Transverse colon (tissue), 4 donors: ENCODE measurements at regions not wholly inside any gene's neighbourhood (a gene's known extent, or its start where the extent isn't known, plus 50 kb on each side); places are given as distances from the start of the nearest gene placed in this dataset.
"Not testable (repeated sequence)": the region's sequence is repeated elsewhere in the genome, so short reads cannot be mapped to it uniquely, and the experiment has no call there.

Experiments
- DNase-seq: peaks from one replicate; pipeline ENCODE4 v3.0.0-alpha.2; 2019
- H3K27ac ChIP-seq, 4 donors: fragments of 200-600 bp; sonication (generic); 2 replicates each; pipeline ENCODE4 v1.5.1; 2016 to 2018; ENCODE audit warnings: inconsistent platforms in 4 of 4
- H3K27me3 ChIP-seq: fragments of 200-600 bp; sonication (generic); 2 replicates; pipeline ENCODE4 v1.5.1; 2017; ENCODE audit warnings: inconsistent platforms
- H3K36me3 ChIP-seq, 4 donors: fragments of 200-600 bp; sonication (generic); 2 replicates each; pipeline ENCODE4 v1.5.1; 2017 to 2019; ENCODE audit warnings: inconsistent platforms in 4 of 4
- H3K4me1 ChIP-seq, 4 donors: fragments of 200-600 bp; sonication (generic); 2 replicates each; pipeline ENCODE4 v1.5.1; 2017 to 2020; ENCODE audit warnings: inconsistent platforms in 4 of 4
- H3K4me3 ChIP-seq, 4 donors: fragments of 200-600 bp; sonication (generic); 1 replicate in 1 of 4; 2 replicates in 3 of 4; pipeline versions ENCODE4 v1.5.1 to v1.6.1; 2017 to 2019; ENCODE audit warnings: inconsistent platforms in 4 of 4
- H3K9me3 ChIP-seq, 2 donors: fragments of 200-600 bp; sonication (generic); 2 replicates each; pipeline ENCODE4 v1.5.1; 2017 to 2019; ENCODE audit warnings: inconsistent platforms in 2 of 2
- EP300 ChIP-seq: sonication (generic); formaldehyde crosslinking; IDR thresholded peaks from one replicate; pipeline ENCODE4 v1.6.1; 2017; ENCODE audit warnings: antibody characterized with exemption, low read depth
- POLR2A ChIP-seq: fragments of 450-650 bp; IDR thresholded peaks from one replicate; pipeline ENCODE4 v1.6.1; 2016; ENCODE audit warnings: antibody characterized with exemption, mild to moderate bottlenecking, moderate library complexity
- POLR2AphosphoS5 ChIP-seq, 3 donors: sonication (generic); formaldehyde crosslinking; IDR thresholded peaks; one replicate each; pipeline ENCODE4 v1.6.1; 2016; ENCODE audit warnings: antibody characterized with exemption in 3 of 3
- WGBS, 2 donors: methylation state at CpG; one replicate each; pipeline ENCODE4 v1.1.5; 2018; ENCODE audit warnings: low coverage in 1 of 2; 5-methylcytosine and 5-hydroxymethylcytosine counted together
- in situ Hi-C, 4 donors: fragments of 200-750 bp; cut with MboI; loops; one replicate each; pipeline versions ENCODE4 v1.15.0 to v1.15.1; 2017; ENCODE audit warnings: low sequenced_read_pairs in 3 of 4, low pct_ligation_motif_present in 1 of 4, low pct_unique_long_range_greater_than_20kb in 1 of 4
- intact Hi-C: fragments of 100-400 bp; cut with DNase I; formaldehyde crosslinking; loops from one replicate; pipeline ENCODE4 v1.15.1; 2023; ENCODE audit warnings: low total_unique reads
- TF ChIP-seq, protein P1 (sequence below), 5 experiments: fragments of 200-600 bp in 3 of 5; fragments of 450-650 bp in 2 of 5; sonication (generic) in 3 of 5; IDR thresholded peaks; 1 replicate in 2 of 5; 2 replicates in 3 of 5; pipeline ENCODE4 v1.5.1; 2016 to 2017; ENCODE audit warnings: antibody characterized with exemption in 5 of 5, inconsistent platforms in 3 of 5, mild to moderate bottlenecking in 2 of 5, moderate library complexity in 1 of 5

DNA sequence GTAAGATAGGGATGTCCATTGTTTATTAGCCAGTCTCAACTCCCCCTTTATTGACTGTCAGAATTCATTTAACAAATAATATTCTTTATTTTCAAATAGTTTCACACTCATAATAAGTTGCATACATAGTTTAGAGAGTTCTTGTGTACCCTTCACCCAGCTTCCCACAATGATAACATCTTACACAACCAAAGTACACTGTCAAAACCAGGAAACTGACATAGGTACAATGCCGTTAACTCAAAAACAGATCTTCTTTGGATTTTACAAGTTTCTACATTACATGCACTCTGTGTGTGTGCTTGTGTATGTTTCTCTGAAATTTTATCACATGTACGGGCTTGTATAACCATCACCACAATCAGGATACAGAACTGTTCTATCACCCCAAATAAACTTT lies 64.4 kb upstream of the IFNLR1 start:
- peaks cover 0 to 4% (median 0%) of the 10 kb centered on the region in 4 donors for H3K4me1 ChIP-seq
- H3K36me3 ChIP-seq, result no peaks in the 10 kb centered on the region
- intact Hi-C loops, result no loop called here
- no peaks in the 10 kb centered on the region for H3K9me3 ChIP-seq
- WGBS, 2 donors, result 96% methylated on average over 2 of the region's 2 CpGs
- in situ Hi-C loops, result no loop called here
- no peak overlapping the region for H3K4me3 ChIP-seq
- TF ChIP-seq POLR2A, result no peak
- DNase-seq, result no peak
- H3K27me3 ChIP-seq, result no peaks in the 10 kb centered on the region
- H3K27ac ChIP-seq, result no peak overlapping the region

DNA sequence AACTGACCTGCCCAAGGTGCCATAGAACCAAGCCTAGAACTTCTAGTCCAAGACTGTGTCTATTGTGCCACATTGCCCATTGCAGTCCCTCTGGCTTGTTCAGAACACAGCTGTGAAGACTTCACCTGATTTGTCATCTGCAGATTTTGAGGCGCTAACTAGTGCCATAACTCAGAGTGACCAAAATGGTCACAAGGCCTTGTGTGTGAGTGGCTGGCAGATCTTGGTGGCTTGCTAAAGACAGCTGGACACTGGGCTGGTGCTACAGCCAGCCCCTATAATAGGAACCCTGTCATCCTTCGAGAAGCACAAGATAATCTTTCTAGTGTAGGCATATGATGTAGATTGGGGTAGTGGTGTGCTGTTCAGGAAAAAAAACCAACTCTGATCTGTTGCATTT lies 63.7 kb upstream of the IFNLR1 start:
- H3K27me3 ChIP-seq, result no peaks in the 10 kb centered on the region
- in situ Hi-C loops, result no loop called here
- no peaks in the 10 kb centered on the region for H3K36me3 ChIP-seq
- intact Hi-C loops, result no loop called here
- whole genome bisulfite sequencing, 2 donors, result 100% methylated on average over 2 of the region's 2 CpGs; no CpG with 5 or more reads in 1 of the 2 donors
- no peak overlapping the region for H3K27ac ChIP-seq
- H3K4me1 ChIP-seq, result peaks cover 0 to 4% (median 0%) of the 10 kb centered on the region in 4 donors
- H3K4me3 ChIP-seq, result no peak overlapping the region
- H3K9me3 ChIP-seq, result no peaks in the 10 kb centered on the region
- no peak for DNase-seq
- no peak for TF ChIP-seq POLR2AphosphoS5 (IDR thresholded peaks at IDR 0.05)
- no peak for TF ChIP-seq EP300
- TF ChIP-seq POLR2A, result no peak
- TF ChIP-seq, protein P1, sequence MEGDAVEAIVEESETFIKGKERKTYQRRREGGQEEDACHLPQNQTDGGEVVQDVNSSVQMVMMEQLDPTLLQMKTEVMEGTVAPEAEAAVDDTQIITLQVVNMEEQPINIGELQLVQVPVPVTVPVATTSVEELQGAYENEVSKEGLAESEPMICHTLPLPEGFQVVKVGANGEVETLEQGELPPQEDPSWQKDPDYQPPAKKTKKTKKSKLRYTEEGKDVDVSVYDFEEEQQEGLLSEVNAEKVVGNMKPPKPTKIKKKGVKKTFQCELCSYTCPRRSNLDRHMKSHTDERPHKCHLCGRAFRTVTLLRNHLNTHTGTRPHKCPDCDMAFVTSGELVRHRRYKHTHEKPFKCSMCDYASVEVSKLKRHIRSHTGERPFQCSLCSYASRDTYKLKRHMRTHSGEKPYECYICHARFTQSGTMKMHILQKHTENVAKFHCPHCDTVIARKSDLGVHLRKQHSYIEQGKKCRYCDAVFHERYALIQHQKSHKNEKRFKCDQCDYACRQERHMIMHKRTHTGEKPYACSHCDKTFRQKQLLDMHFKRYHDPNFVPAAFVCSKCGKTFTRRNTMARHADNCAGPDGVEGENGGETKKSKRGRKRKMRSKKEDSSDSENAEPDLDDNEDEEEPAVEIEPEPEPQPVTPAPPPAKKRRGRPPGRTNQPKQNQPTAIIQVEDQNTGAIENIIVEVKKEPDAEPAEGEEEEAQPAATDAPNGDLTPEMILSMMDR (IDR thresholded peaks at IDR 0.05), result no peak

DNA sequence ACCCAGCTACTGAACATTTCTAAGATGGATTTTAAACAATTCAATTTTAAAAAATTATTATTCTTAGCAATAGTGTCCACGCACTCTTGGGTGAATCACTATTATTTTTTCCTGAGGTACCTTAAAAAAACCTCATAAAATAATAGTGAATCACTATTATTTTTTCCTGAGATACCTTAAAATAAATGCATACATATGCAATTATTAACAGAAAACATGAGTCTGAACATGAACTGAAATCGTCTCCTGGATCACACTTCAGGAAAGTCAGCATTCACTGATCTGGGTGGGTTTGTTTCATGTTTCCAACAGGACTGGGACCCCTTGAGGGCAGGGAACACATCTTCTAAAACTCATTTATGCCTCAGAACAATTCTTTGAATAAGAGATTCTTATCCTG lies 63.1 kb upstream of the IFNLR1 start:
- Histone ChIP-seq H3K9me3 (no peaks in the 10 kb centered on the region), H3K27ac (no peak overlapping the region), H3K4me3 (no peak overlapping the region), H3K27me3 (no peaks in the 10 kb centered on the region), H3K4me1 (peaks cover 0 to 4% (median 0%) of the 10 kb centered on the region in 4 donors), H3K36me3 (no peaks in the 10 kb centered on the region)
- TF ChIP-seq EP300 (no peak), POLR2A (no peak), POLR2AphosphoS5 (IDR thresholded peaks at IDR 0.05) (no peak)
- TF ChIP-seq, protein P1 (IDR thresholded peaks at IDR 0.05), result no peak
- intact Hi-C loops, result no loop called here
- 93 to 98% methylated on average over 2 of the region's 2 CpGs for WGBS, 2 donors
- in situ Hi-C loops, result no loop called here
- DNase-seq, result no peak

DNA sequence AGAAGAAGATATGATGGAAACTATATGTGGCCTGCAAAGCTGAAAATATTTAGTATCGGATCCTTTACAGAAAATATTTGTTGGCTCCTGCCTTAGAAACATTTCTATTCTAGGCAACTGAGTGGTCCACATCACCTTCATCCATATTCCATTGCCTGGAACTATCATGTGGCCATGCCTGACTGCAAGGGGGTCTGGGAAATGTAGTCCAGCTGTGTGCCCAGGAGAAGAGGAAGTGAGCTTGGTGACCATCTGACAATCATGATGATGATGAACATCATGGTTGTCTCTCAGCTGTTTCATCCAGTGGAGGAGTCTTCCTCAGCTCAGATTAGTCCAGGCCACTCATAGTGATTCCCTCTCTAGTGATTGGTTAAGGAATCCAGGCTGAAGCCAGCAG lies 61.8 kb upstream of the IFNLR1 start:
- 100% methylated on average over 1 of the region's 1 CpG; no CpG with 5 or more reads in 1 of the 2 donors for WGBS, 2 donors
- intact Hi-C loops, result no loop called here
- TF ChIP-seq EP300, result no peak
- TF ChIP-seq, protein P1 (IDR thresholded peaks at IDR 0.05), result no peak
- TF ChIP-seq POLR2AphosphoS5 (IDR thresholded peaks at IDR 0.05), result no peak
- no peak for TF ChIP-seq POLR2A

DNA sequence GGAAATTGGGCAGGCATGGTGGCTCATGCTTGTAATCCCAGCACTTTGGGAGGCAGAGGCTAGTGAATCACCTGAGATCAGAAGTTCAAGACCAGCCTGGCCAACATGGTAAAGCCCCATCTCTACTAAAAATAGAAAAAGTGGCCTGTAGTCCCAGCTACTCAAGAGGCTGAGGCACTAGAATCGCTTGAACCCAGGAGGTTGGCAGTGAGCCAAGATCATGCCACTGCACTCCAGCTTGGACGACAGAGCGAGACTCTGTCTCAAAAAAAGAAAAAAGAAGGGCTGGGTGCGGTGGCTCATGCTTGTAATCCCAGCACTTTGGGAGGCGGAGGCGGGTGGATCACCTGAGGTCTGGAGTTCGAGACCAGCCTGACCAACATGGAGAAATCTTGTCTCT lies 60.2 kb upstream of the IFNLR1 start:
- H3K4me1 ChIP-seq, intact Hi-C loops, DNase-seq, in situ Hi-C loops, H3K4me3 ChIP-seq, H3K9me3 ChIP-seq, H3K27ac ChIP-seq, H3K27me3 ChIP-seq, H3K36me3 ChIP-seq: not testable (repeated sequence)
- 88% methylated on average over 7 of the region's 7 CpGs; no CpG with 5 or more reads in 1 of the 2 donors for WGBS, 2 donors

More for the DNA sequence above, 61.8 kb upstream of the IFNLR1 start:
- Histone ChIP-seq H3K27ac (no peak overlapping the region), H3K4me1 (peaks cover 0 to 4% (median 0%) of the 10 kb centered on the region in 4 donors), H3K9me3 (no peaks in the 10 kb centered on the region), H3K36me3 (no peaks in the 10 kb centered on the region), H3K27me3 (no peaks in the 10 kb centered on the region), H3K4me3 (no peak overlapping the region)
- in situ Hi-C loops, result no loop called here
- DNase-seq, result no peak
